A673 (cell line): ENCODE measurements at regions not wholly inside any gene's neighbourhood (a gene's known extent, or its start where the extent isn't known, plus 50 kb on each side); places are given as distances from the start of the nearest gene placed in this dataset.

Experiments
- CTCF ChIP-seq: fragments of 300-800, 200-600 bp; sonication (generic); conservative IDR thresholded peaks from 2 replicates; pipeline ENCODE4 v1.5.1; 2017; ENCODE audit warnings: low read depth, mild to moderate bottlenecking, antibody characterized with exemption, low read length, moderate library complexity, mixed read lengths
- EZH2 ChIP-seq: fragments of 200-600 bp; sonication (generic); IDR thresholded peaks from 2 replicates; pipeline ENCODE4 v1.6.1; 2017; ENCODE audit warnings: borderline replicate concordance, low read depth, mild to moderate bottlenecking, mixed read lengths, antibody characterized with exemption, low read length; ENCODE audit not compliant: poor library complexity, severe bottlenecking

DNA sequence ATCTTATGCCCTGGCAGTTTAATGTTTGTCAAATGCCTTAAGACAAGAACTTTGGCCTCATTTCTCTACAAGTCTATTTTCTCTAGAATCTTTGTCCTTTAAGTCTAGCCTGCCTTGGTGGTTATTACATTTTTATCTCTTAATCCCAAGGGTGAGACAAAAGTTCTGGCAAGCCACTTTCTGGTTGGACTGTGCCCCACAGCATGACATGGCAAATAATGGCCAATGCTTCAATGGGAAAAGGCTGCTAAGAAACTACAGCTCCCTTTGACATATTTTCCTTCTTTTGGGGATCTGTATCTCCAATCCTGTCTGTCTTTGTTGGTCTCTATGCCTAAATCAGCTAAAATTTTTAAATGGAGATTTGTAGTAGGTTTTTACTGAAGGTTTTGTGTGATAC is 181.6 kb upstream of the MBNL1 start:
- no peak for TF ChIP-seq CTCF
- TF ChIP-seq EZH2, result no peak
